ENCODE measurements at regions not wholly inside any gene's neighbourhood (a gene's known extent, or its start where the extent isn't known, plus 50 kb on each side); places are given as distances from the start of the nearest gene placed in this dataset.

DNA sequence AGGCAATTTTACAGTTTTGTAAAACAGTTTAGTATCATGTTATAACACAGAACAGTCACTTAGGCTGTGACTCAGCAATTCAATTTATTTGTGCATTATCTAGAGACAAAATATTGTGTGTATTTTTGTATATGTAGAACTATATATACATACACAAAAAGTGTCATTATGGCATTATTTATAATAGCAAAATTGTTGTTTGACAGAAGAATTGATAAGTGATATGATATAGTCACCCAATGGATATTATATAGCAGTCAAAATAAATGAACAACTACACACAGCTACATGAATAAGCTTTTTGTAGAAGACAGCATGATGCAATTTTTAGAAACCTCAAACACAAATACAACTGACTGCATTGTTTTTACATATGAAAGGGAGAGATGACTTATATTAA lies 334.0 kb downstream of the TRIB2 start:
- TF ChIP-seq CTCF (IDR thresholded peaks at IDR 0.05): no peak
- no peak for TF ChIP-seq POLR2A (IDR thresholded peaks at IDR 0.05)

Data from heart left ventricle (tissue), 13 donors.